ENCODE measurements at regions not wholly inside any gene's neighbourhood (a gene's known extent, or its start where the extent isn't known, plus 50 kb on each side); places are given as distances from the start of the nearest gene placed in this dataset.

- no peak for DNase-seq
- no peak overlapping the region for H3K4me3 ChIP-seq
- intact Hi-C loops (cut with DNase I; ENCODE audit: low total_unique reads) = no loop called here
- no peaks in the 10 kb centered on the region for H3K36me3 ChIP-seq
- TF ChIP-seq, protein P1, sequence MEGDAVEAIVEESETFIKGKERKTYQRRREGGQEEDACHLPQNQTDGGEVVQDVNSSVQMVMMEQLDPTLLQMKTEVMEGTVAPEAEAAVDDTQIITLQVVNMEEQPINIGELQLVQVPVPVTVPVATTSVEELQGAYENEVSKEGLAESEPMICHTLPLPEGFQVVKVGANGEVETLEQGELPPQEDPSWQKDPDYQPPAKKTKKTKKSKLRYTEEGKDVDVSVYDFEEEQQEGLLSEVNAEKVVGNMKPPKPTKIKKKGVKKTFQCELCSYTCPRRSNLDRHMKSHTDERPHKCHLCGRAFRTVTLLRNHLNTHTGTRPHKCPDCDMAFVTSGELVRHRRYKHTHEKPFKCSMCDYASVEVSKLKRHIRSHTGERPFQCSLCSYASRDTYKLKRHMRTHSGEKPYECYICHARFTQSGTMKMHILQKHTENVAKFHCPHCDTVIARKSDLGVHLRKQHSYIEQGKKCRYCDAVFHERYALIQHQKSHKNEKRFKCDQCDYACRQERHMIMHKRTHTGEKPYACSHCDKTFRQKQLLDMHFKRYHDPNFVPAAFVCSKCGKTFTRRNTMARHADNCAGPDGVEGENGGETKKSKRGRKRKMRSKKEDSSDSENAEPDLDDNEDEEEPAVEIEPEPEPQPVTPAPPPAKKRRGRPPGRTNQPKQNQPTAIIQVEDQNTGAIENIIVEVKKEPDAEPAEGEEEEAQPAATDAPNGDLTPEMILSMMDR (IDR thresholded peaks at IDR 0.05 in 8 of 11, conservative IDR thresholded peaks at IDR 0.05 in 3 of 11) = no peak
- TF ChIP-seq POLR2A (IDR thresholded peaks at IDR 0.05) = no peak
- TF ChIP-seq POLR2AphosphoS5 (IDR thresholded peaks at IDR 0.05) = no peak
- WGBS, 5 donors = 87 to 92% (median 91%) methylated on average over 11 of the region's 11 CpGs
- peaks cover 0 to 19% (median 0%) of the 10 kb centered on the region in 7 donors for H3K27me3 ChIP-seq (replicated peaks in 1 of 7)
- H3K27ac ChIP-seq = no peak overlapping the region
- no peaks in the 10 kb centered on the region for H3K9me3 ChIP-seq
- H3K4me1 ChIP-seq = no peaks in the 10 kb centered on the region
Observed at GRCh38 chr11:45393826-45394225, 107.7 kb upstream of the SYT13 start.

DNA sequence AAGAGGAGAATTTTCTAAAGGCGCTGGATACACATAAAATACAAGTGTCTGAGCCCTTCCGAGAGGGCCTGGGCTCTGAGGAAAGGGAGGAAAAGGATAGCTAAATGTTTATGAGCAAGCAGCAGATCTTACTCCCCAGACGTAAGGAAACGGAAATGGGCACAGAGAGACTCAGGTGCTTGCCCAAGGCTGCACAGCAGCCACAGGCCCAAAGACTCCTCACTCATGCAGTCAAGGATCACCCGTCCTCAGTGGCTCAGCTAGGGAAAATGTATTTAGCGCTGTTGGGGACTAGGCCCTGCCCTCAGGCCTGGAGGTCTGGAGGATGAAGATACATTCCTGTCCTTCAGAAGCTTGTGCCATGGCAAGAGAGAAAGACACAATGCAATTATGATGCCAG lies 107.2 kb upstream of the SYT13 start:
- no peak for DNase-seq
- WGBS, 5 donors = 76 to 83% (median 80%) methylated on average over 6 of the region's 6 CpGs
- no peaks in the 10 kb centered on the region for H3K36me3 ChIP-seq
- no peaks in the 10 kb centered on the region for H3K9me3 ChIP-seq
- no peak overlapping the region for H3K27ac ChIP-seq
- peaks cover 0 to 24% (median 0%) of the 10 kb centered on the region in 7 donors for H3K27me3 ChIP-seq (replicated peaks in 1 of 7)
- no peaks in the 10 kb centered on the region for H3K4me1 ChIP-seq
- intact Hi-C loops (cut with DNase I; ENCODE audit: low total_unique reads) = no loop called here
- H3K4me3 ChIP-seq = no peak overlapping the region
- TF ChIP-seq, protein P1 (IDR thresholded peaks at IDR 0.05 in 8 of 11, conservative IDR thresholded peaks at IDR 0.05 in 3 of 11) = no peak
- TF ChIP-seq POLR2AphosphoS5 (IDR thresholded peaks at IDR 0.05) (no peak), POLR2A (IDR thresholded peaks at IDR 0.05) (no peak)

DNA sequence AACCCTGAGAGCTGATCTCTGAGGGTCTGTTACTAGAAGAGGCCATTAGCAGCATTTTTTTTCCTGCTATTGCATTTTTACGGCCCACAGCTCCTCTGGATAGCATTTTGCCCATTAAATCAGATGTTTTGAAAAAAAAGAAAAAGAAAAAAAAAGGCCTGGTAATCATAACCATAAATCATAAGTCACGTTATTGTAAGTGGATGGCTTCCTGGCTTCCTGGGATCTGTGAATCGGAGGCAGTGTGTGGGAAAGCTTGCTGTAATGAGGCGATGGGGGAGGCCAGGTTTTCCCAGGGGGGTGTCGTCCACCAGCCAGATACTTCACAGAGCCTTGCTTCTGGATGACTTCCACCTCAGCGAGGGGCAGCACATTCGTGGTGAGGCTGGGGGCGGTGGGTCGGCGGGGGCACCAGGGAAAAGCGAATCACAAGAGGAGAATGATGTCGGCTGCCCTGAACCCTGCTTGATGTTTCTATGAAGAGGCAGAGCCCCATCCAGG lies 106.5 kb upstream of the SYT13 start:
- H3K36me3 ChIP-seq = no peaks in the 10 kb centered on the region
- intact Hi-C loops (cut with DNase I; ENCODE audit: low total_unique reads) = no loop called here
- peaks cover 0 to 30% (median 0%) of the 10 kb centered on the region in 7 donors for H3K27me3 ChIP-seq (replicated peaks in 1 of 7)
- no peak overlapping the region for H3K27ac ChIP-seq
- no peak overlapping the region for H3K4me3 ChIP-seq
- TF ChIP-seq POLR2AphosphoS5 (IDR thresholded peaks at IDR 0.05) (no peak), POLR2A (IDR thresholded peaks at IDR 0.05) (no peak)
- TF ChIP-seq, protein P1 (IDR thresholded peaks at IDR 0.05 in 8 of 11, conservative IDR thresholded peaks at IDR 0.05 in 3 of 11) = no peak
- H3K9me3 ChIP-seq = no peaks in the 10 kb centered on the region
- H3K4me1 ChIP-seq = no peaks in the 10 kb centered on the region
- WGBS, 5 donors = 71 to 81% (median 73%) methylated on average over 12 of the region's 12 CpGs
- DNase-seq = peak; percentile 56

- intact Hi-C loops (cut with DNase I; ENCODE audit: low total_unique reads) = no loop called here
- no peak for TF ChIP-seq POLR2AphosphoS5 (IDR thresholded peaks at IDR 0.05)
- no peak for TF ChIP-seq POLR2A (IDR thresholded peaks at IDR 0.05)
- TF ChIP-seq, protein P1 (IDR thresholded peaks at IDR 0.05 in 8 of 11, conservative IDR thresholded peaks at IDR 0.05 in 3 of 11) = no peak
- Histone ChIP-seq H3K36me3 (no peaks in the 10 kb centered on the region), H3K9me3 (no peaks in the 10 kb centered on the region), H3K4me1 (no peaks in the 10 kb centered on the region), H3K27ac (no peak overlapping the region), H3K4me3 (no peak overlapping the region), H3K27me3 (replicated peaks in 1 of 7) (peaks cover 0 to 34% (median 0%) of the 10 kb centered on the region in 7 donors)
- DNase-seq = no peak
- WGBS, 5 donors = 75 to 90% (median 88%) methylated on average over 8 of the region's 8 CpGs
Observed at GRCh38 chr11:45392154-45392553, 106.0 kb upstream of the SYT13 start.
